HL-60 (cell line): ENCODE measurements at regions not wholly inside any gene's neighbourhood (a gene's known extent, or its start where the extent isn't known, plus 50 kb on each side); places are given as distances from the start of the nearest gene placed in this dataset.

Experiments
- POLR2AphosphoS5 ChIP-seq: IDR thresholded peaks from 2 replicates; pipeline ENCODE4 v1.6.1; 2012; ENCODE audit warnings: low read depth
- TF ChIP-seq, protein P1 (sequence below): IDR thresholded peaks from one replicate; pipeline ENCODE4 v1.5.1; 2011; ENCODE audit warnings: low read length, control low read depth, inconsistent platforms; ENCODE audit not compliant: insufficient read depth

DNA sequence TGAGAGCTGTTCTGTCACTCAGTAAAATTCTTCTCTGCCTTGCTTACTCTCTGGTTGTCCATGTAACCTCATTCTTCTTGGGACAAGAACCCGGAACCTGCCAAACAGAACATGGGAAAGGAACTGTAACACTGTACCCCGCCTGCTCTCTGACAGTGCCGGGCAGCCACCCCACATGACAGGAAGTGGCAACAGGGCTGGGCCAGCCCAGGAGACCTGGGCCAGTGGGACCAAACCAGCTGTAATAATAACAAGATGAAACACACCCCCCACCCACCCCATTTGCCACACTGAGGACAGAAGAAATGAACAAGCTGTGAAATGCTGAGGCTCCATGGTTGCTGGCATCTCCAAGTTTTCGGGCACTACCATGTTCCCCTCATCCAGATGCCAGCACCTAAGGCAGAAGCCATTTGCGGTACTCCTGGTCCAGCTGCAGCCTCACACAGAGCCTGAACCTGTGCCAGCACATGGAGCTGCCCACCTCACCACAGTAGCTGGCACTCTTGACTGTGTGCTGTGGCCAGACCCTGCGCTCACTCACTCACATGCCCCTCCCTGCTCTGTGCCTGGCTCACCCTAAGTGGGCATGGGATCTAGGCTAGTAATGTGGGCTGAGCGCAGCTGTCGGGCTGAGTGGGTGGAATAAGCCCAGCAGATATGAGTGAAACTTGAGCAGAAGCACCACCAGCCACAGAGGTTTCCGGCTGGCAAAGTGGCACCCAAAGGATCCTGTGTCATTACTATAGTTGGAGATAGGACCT is 126.2 kb upstream of the UGT8 start:
- TF ChIP-seq, protein P1, sequence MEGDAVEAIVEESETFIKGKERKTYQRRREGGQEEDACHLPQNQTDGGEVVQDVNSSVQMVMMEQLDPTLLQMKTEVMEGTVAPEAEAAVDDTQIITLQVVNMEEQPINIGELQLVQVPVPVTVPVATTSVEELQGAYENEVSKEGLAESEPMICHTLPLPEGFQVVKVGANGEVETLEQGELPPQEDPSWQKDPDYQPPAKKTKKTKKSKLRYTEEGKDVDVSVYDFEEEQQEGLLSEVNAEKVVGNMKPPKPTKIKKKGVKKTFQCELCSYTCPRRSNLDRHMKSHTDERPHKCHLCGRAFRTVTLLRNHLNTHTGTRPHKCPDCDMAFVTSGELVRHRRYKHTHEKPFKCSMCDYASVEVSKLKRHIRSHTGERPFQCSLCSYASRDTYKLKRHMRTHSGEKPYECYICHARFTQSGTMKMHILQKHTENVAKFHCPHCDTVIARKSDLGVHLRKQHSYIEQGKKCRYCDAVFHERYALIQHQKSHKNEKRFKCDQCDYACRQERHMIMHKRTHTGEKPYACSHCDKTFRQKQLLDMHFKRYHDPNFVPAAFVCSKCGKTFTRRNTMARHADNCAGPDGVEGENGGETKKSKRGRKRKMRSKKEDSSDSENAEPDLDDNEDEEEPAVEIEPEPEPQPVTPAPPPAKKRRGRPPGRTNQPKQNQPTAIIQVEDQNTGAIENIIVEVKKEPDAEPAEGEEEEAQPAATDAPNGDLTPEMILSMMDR, result no peak
- no peak for TF ChIP-seq POLR2AphosphoS5
